GM21529 (cell line): ENCODE measurements at regions not wholly inside any gene's neighbourhood (a gene's known extent, or its start where the extent isn't known, plus 50 kb on each side); places are given as distances from the start of the nearest gene placed in this dataset.
"Not testable (repeated sequence)": the region's sequence is repeated elsewhere in the genome, so short reads cannot be mapped to it uniquely, and the experiment has no call there.

ENCODE experiments used
- ATAC-seq: cut with Tn5 transposase; IDR thresholded peaks from one replicate; pipeline ENCODE4 v1.9.1; 2021; ENCODE audit not compliant: unreplicated experiment

GRCh38 chr15:58355382-58355971 lies 76.3 kb upstream of the LIPC start:
- no peak for ATAC-seq

- ATAC-seq, result no peak
Measured at GRCh38 chr15:58355973-58356372, 75.8 kb upstream of the LIPC start.

GRCh38 chr15:58357529-58358476 lies 74.0 kb upstream of the LIPC start:
- no peak for ATAC-seq

- no peak for ATAC-seq
Measured at GRCh38 chr15:58360421-58361090, 71.2 kb upstream of the LIPC start.

- ATAC-seq, result no peak
Measured at GRCh38 chr15:58361273-58361759, 70.5 kb upstream of the LIPC start.

GRCh38 chr15:58362262-58362922 lies 69.4 kb upstream of the LIPC start:
- ATAC-seq, result no peak

GRCh38 chr15:58363118-58363517 lies 68.7 kb upstream of the LIPC start:
- not testable (repeated sequence) for ATAC-seq

- not testable (repeated sequence) for ATAC-seq
Measured at GRCh38 chr15:58363673-58364072, 68.1 kb upstream of the LIPC start.

GRCh38 chr15:58365098-58365497 lies 66.7 kb upstream of the LIPC start:
- not testable (repeated sequence) for ATAC-seq

- ATAC-seq, result no peak
Measured at GRCh38 chr15:58369261-58369701, 62.5 kb upstream of the LIPC start.

- no peak for ATAC-seq
Measured at GRCh38 chr15:58369956-58370355, 61.8 kb upstream of the LIPC start.

- no peak for ATAC-seq
Measured at GRCh38 chr15:58374147-58374546, 57.6 kb upstream of the LIPC start.

- ATAC-seq, result no peak
Measured at GRCh38 chr15:58377193-58377592, 54.6 kb upstream of the LIPC start.

- no peak for ATAC-seq
Measured at GRCh38 chr15:58378241-58379085, 53.3 kb upstream of the LIPC start.

GRCh38 chr15:58379454-58379853 lies 52.3 kb upstream of the LIPC start:
- ATAC-seq, result not testable (repeated sequence)

- ATAC-seq, result no peak
Measured at GRCh38 chr15:58380280-58380945, 51.4 kb upstream of the LIPC start.

GRCh38 chr15:58381697-58382096 lies 50.1 kb upstream of the LIPC start:
- no peak for ATAC-seq
